HEK293 (cell line): ENCODE measurements at regions not wholly inside any gene's neighbourhood (a gene's known extent, or its start where the extent isn't known, plus 50 kb on each side); places are given as distances from the start of the nearest gene placed in this dataset.
A peak's percentile ranks its signal among the peaks of the same experiment; 100 is the strongest.

Experiments
- CTCF ChIA-PET: fragments of 350-600 bp; formaldehyde crosslinking; extraction: SDS; loops from one replicate; lab custom pipeline; 2021; ENCODE audit warnings: antibody characterized with exemption; lab: Yijun Ruan, JAX
- POLR2A ChIA-PET: fragments of 300-600 bp; formaldehyde crosslinking; extraction: SDS; loops from one replicate; lab custom pipeline; 2020; ENCODE audit warnings: antibody characterized with exemption, inconsistent platforms; lab: Yijun Ruan, JAX
- H3K27ac ChIP-seq: fragments of 200-500 bp; sonication (Bioruptor generic); 2 replicates; pipeline ENCODE4 v1.5.1; 2014; ENCODE audit warnings: low read depth, low read length, control low read depth, inconsistent platforms; ENCODE audit errors: extremely low read depth
- H3K36me3 ChIP-seq, 2 experiments: fragments of 200-500 bp in 1 of 2; sonication (Bioruptor generic) in 1 of 2; 1 replicate in 1 of 2; 2 replicates in 1 of 2; pipeline ENCODE4 v1.5.1; 2014 to 2017; ENCODE audit warnings: inconsistent platforms in 2 of 2, low read length in 2 of 2; ENCODE audit not compliant: control insufficient read depth in 2 of 2, insufficient read depth in 1 of 2
- H3K4me1 ChIP-seq: fragments of 200-500 bp; sonication (Bioruptor generic); 2 replicates; pipeline ENCODE4 v1.5.1; 2014; ENCODE audit warnings: mild to moderate bottlenecking, low read length, inconsistent platforms; ENCODE audit not compliant: control insufficient read depth, insufficient read depth
- H3K4me3 ChIP-seq: 2 replicates; pipeline ENCODE4 v1.5.1; 2011; ENCODE audit warnings: low read depth, mild to moderate bottlenecking, control low read depth, low read length, moderate library complexity
- H3K9me3 ChIP-seq: fragments of 200-500 bp; sonication (Bioruptor generic); 2 replicates; pipeline ENCODE4 v1.5.1; 2014; ENCODE audit warnings: low read depth, low read length, inconsistent platforms; ENCODE audit not compliant: control insufficient read depth, insufficient read depth
- HIC1 ChIP-seq: fragments of 450-650 bp; formaldehyde crosslinking; IDR thresholded peaks from 2 replicates; pipeline ENCODE4 v1.5.1; 2016; ENCODE audit warnings: missing biosample characterization, missing genetic modification characterization
- KLF1 ChIP-seq: fragments of 450-650 bp; formaldehyde crosslinking; IDR thresholded peaks from 2 replicates; pipeline ENCODE4 v1.5.1; 2016; ENCODE audit warnings: missing biosample characterization, missing genetic modification characterization
- KLF9 ChIP-seq: fragments of 450-650 bp; formaldehyde crosslinking; IDR thresholded peaks from 2 replicates; pipeline ENCODE4 v1.5.1; 2016; ENCODE audit warnings: missing biosample characterization, missing genetic modification characterization, low read depth
- PRDM4 ChIP-seq: fragments of 450-650 bp; formaldehyde crosslinking; IDR thresholded peaks from 2 replicates; pipeline ENCODE4 v1.5.1; 2017; ENCODE audit warnings: missing biosample characterization, missing genetic modification characterization
- ZBTB7A ChIP-seq: fragments of 450-650 bp; formaldehyde crosslinking; IDR thresholded peaks from 2 replicates; pipeline ENCODE4 v1.5.1; 2016; ENCODE audit warnings: low read depth, missing biosample characterization, missing genetic modification characterization
- ZNF140 ChIP-seq: fragments of 450-650 bp; formaldehyde crosslinking; IDR thresholded peaks from 2 replicates; pipeline ENCODE4 v1.5.1; 2016; ENCODE audit warnings: missing biosample characterization, missing genetic modification characterization
- ZNF19 ChIP-seq: fragments of 450-650 bp; formaldehyde crosslinking; IDR thresholded peaks from 2 replicates; pipeline ENCODE4; 2016; ENCODE audit warnings: missing biosample characterization, missing genetic modification characterization, low read depth
- ZNF335 ChIP-seq: fragments of 450-650 bp; formaldehyde crosslinking; conservative IDR thresholded peaks from 2 replicates; pipeline ENCODE4 v1.5.1; 2016; ENCODE audit warnings: missing biosample characterization, missing genetic modification characterization
- ZNF354C ChIP-seq: fragments of 450-650 bp; formaldehyde crosslinking; IDR thresholded peaks from 2 replicates; pipeline ENCODE4 v1.5.1; 2016; ENCODE audit warnings: missing biosample characterization, missing genetic modification characterization, low read depth, borderline replicate concordance
- ZNF416 ChIP-seq: fragments of 450-650 bp; formaldehyde crosslinking; IDR thresholded peaks from 2 replicates; pipeline ENCODE4 v1.5.1; 2016; ENCODE audit warnings: missing biosample characterization, missing genetic modification characterization
- ZNF423 ChIP-seq: fragments of 450-650 bp; formaldehyde crosslinking; IDR thresholded peaks from 2 replicates; pipeline ENCODE4 v1.5.1; 2016; ENCODE audit warnings: missing biosample characterization, missing genetic modification characterization
- ZNF48 ChIP-seq: fragments of 450-650 bp; formaldehyde crosslinking; IDR thresholded peaks from 2 replicates; pipeline ENCODE4 v1.5.1; 2016; ENCODE audit warnings: missing biosample characterization, missing genetic modification characterization
- ZNF596 ChIP-seq: fragments of 450-650 bp; IDR thresholded peaks from 2 replicates; pipeline ENCODE4 v1.5.0; 2018; ENCODE audit warnings: missing biosample characterization, mild to moderate bottlenecking, missing genetic modification characterization, moderate library complexity
- ZNF626 ChIP-seq: fragments of 450-650 bp; sonication (Bioruptor Pico); formaldehyde crosslinking; IDR thresholded peaks from 2 replicates; pipeline ENCODE4 v1.5.1; 2018; ENCODE audit warnings: missing biosample characterization, missing genetic modification characterization, inconsistent platforms
- ZNF664 ChIP-seq: fragments of 450-650 bp; formaldehyde crosslinking; IDR thresholded peaks from 2 replicates; pipeline ENCODE4 v1.5.1; 2016; ENCODE audit warnings: missing biosample characterization, missing genetic modification characterization
- ZNF768 ChIP-seq: fragments of 450-650 bp; formaldehyde crosslinking; IDR thresholded peaks from 2 replicates; pipeline ENCODE4 v1.5.1; 2018; ENCODE audit warnings: missing biosample characterization, mild to moderate bottlenecking, missing genetic modification characterization
- ZNF837 ChIP-seq: fragments of 450-650 bp; formaldehyde crosslinking; IDR thresholded peaks from 2 replicates; pipeline ENCODE4 v1.5.1; 2016; ENCODE audit warnings: missing biosample characterization, missing genetic modification characterization

GRCh38 chr3:17928502-17929145, 186.2 kb upstream of the TBC1D5 start:
- H3K4me1 ChIP-seq: no peaks in the 10 kb centered on the region
- TF ChIP-seq KLF9 (tag by site-specific recombination) (no peak), ZNF423 (tag by site-specific recombination) (no peak), ZNF626 (no peak), ZNF48 (tag by site-specific recombination) (no peak), ZNF19 (tag by site-specific recombination) (no peak), ZNF596 (tag by site-specific recombination) (peak; percentile 80), ZBTB7A (tag by site-specific recombination) (no peak)
- H3K36me3 ChIP-seq: no peaks in the 10 kb centered on the region
- H3K4me3 ChIP-seq: no peak overlapping the region
- ChIA-PET CTCF (interaction anchor here (0.6 kb wide), 1 partner anchor 68 kb away, joined by 3 read pairs; no protein-coding TSS in a partner anchor), POLR2A (no interaction called here)
- no peak overlapping the region for H3K27ac ChIP-seq
- no peaks in the 10 kb centered on the region for H3K9me3 ChIP-seq

- POLR2A ChIA-PET: no interaction called here
- no peak overlapping the region for H3K27ac ChIP-seq
- CTCF ChIA-PET: no interaction called here
- no peaks in the 10 kb centered on the region for H3K36me3 ChIP-seq
- no peaks in the 10 kb centered on the region for H3K9me3 ChIP-seq
- no peak overlapping the region for H3K4me3 ChIP-seq
- no peaks in the 10 kb centered on the region for H3K4me1 ChIP-seq
- TF ChIP-seq ZNF768 (tag by site-specific recombination) (no peak), ZNF140 (tag by site-specific recombination) (no peak), HIC1 (tag by site-specific recombination) (no peak)
These were observed 184.6 kb upstream of the TBC1D5 start for GRCh38 chr3:17927036-17927435.

- CTCF ChIA-PET: no interaction called here
- no peaks in the 10 kb centered on the region for H3K9me3 ChIP-seq
- H3K27ac ChIP-seq: no peak overlapping the region
- POLR2A ChIA-PET: no interaction called here
- no peak overlapping the region for H3K4me3 ChIP-seq
- H3K4me1 ChIP-seq: no peaks in the 10 kb centered on the region
- TF ChIP-seq ZNF335 (tag by site-specific recombination) (0 out of 2 replicates have a peak, but pooled peaks have one; percentile 16), ZNF354C (tag by site-specific recombination) (no peak)
- no peaks in the 10 kb centered on the region; a peak in 1 of 3 replicates for H3K36me3 ChIP-seq
These were observed 172.9 kb upstream of the TBC1D5 start for GRCh38 chr3:17915341-17915740.

GRCh38 chr3:17913359-17913758, 170.9 kb upstream of the TBC1D5 start:
- POLR2A ChIA-PET: no interaction called here
- H3K36me3 ChIP-seq: no peaks in the 10 kb centered on the region
- no peak overlapping the region for H3K4me3 ChIP-seq
- CTCF ChIA-PET: no interaction called here
- TF ChIP-seq PRDM4 (tag by site-specific recombination): no peak
- no peak for TF ChIP-seq ZNF416
- TF ChIP-seq ZNF837 (tag by site-specific recombination): no peak
- no peak for TF ChIP-seq KLF1 (tag by site-specific recombination)
- TF ChIP-seq ZNF664: no peak
- no peaks in the 10 kb centered on the region for H3K4me1 ChIP-seq
- H3K27ac ChIP-seq: no peak overlapping the region
- no peaks in the 10 kb centered on the region for H3K9me3 ChIP-seq
